Stomach (tissue), 8 donors: ENCODE measurements at regions not wholly inside any gene's neighbourhood (a gene's known extent, or its start where the extent isn't known, plus 50 kb on each side); places are given as distances from the start of the nearest gene placed in this dataset.

ENCODE experiments used
- DNase-seq, 2 donors: peaks; one replicate each; pipeline versions ENCODE4 v3.0.0 to v3.0.0-alpha.2; 2013 to 2019
- H3K27ac ChIP-seq, 5 donors: fragments of 200-600 bp in 4 of 5; sonication (generic) in 4 of 5; one replicate each; pipeline ENCODE4 v1.5.1; 2013 to 2019; ENCODE audit warnings: mild to moderate bottlenecking in 1 of 5, moderate library complexity in 1 of 5
- H3K27me3 ChIP-seq, 3 donors: fragments of 200-600 bp; sonication (generic); one replicate each; pipeline ENCODE4 v1.5.1; 2017 to 2019; ENCODE audit warnings: mixed run types in 1 of 3
- H3K36me3 ChIP-seq, 4 donors: fragments of 200-600 bp; sonication (generic); 1 replicate in 3 of 4; 2 replicates in 1 of 4; pipeline ENCODE4 v1.5.1; 2016 to 2019
- H3K4me1 ChIP-seq, 4 donors: fragments of 200-600 bp; sonication (generic); one replicate each; pipeline ENCODE4 v1.5.1; 2016 to 2019
- H3K4me3 ChIP-seq, 4 donors: fragments of 200-600 bp; sonication (generic) in 3 of 4; one replicate each; pipeline ENCODE4 v1.5.1; 2016 to 2019; ENCODE audit warnings: mild to moderate bottlenecking in 1 of 4
- H3K9me3 ChIP-seq, 4 donors: fragments of 200-600 bp; sonication (generic); one replicate each; pipeline ENCODE4 v1.5.1; 2016 to 2019
- EP300 ChIP-seq: sonication (generic); formaldehyde crosslinking; IDR thresholded peaks from one replicate; pipeline ENCODE4 v1.6.1; 2017; ENCODE audit warnings: antibody characterized with exemption
- POLR2A ChIP-seq, 4 donors: fragments of 450-650 bp; IDR thresholded peaks; one replicate each; pipeline ENCODE4 v1.6.1; 2016; ENCODE audit warnings: antibody characterized with exemption in 4 of 4, control low read depth in 2 of 4, mild to moderate bottlenecking in 1 of 4, moderate library complexity in 1 of 4
- POLR2AphosphoS5 ChIP-seq, 3 donors: sonication (generic); formaldehyde crosslinking; IDR thresholded peaks; one replicate each; pipeline ENCODE4 v1.6.1; 2016; ENCODE audit warnings: antibody characterized with exemption in 3 of 3
- WGBS, 5 donors: extraction: QIAGEN DNeasy Blood & Tissue Kit in 3 of 5; methylation state at CpG; one replicate each; pipeline versions ENCODE4 v1.1.5 to v1.1.7; 2013 to 2018; 5-methylcytosine and 5-hydroxymethylcytosine counted together
- intact Hi-C: fragments of 100-400 bp; cut with DNase I; formaldehyde crosslinking; loops from one replicate; pipeline ENCODE4 v1.15.1; 2023; ENCODE audit warnings: low total_unique reads
- TF ChIP-seq, protein P1 (sequence below), 7 experiments: fragments of 450-650 bp in 4 of 7; fragments of 200-600 bp in 3 of 7; sonication (generic) in 3 of 7; IDR thresholded peaks; one replicate each; pipeline ENCODE4 v1.5.1; 2016 to 2019; ENCODE audit warnings: antibody characterized with exemption in 7 of 7, control low read depth in 2 of 7, mild to moderate bottlenecking in 1 of 7
- donor health status: healthy with polysubstance abuse.
- donor health status: Bipolar disorder and iron deficiency.
- donor health status: healthy.

DNA sequence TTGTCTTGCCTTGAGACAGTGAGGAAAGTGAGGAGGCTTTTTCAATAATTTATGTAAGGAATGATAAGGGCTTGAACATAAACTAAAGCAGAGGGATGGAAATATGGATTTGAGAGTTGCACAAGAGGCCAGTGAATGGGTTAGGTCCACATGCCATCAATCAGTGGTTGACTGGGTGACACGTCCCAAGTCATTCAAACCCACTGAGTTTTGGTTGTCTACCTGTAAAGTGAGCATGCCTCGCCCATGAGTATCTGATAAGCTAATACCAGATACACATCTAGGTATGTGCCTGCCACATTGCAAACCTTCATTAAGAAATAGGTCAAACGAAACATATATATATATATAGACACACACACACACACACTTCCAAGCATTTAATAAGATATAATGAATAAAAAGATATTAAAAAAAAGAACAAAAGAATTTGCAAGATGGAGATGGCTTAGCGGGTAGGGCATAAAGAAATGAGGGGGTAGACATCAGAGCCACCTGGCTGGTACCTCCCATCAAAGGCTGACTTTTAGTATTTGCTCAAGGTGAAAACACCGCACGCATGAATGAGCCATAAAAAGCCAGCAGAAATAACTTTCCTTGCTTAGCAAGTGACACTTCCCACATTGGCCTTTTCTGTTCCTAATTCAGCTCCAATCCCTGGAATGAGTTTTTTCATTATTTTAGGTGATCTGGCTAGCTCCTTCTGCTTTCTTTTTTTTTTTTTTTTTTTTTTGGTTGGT lies 109.1 kb upstream of the GGTLC1 start:
- DNase-seq = no peak
- WGBS, 5 donors = 67 to 79% (median 74%) methylated on average over 6 of the region's 6 CpGs
- Histone ChIP-seq H3K4me1 (no peaks in the 10 kb centered on the region), H3K27me3 (peaks cover 0 to 8% (median 0%) of the 10 kb centered on the region in 3 donors), H3K9me3 (no peaks in the 10 kb centered on the region), H3K27ac (no peak overlapping the region), H3K4me3 (no peak overlapping the region), H3K36me3 (no peaks in the 10 kb centered on the region)
- intact Hi-C loops = no loop called here
- no peak for TF ChIP-seq POLR2AphosphoS5 (IDR thresholded peaks at IDR 0.05)
- no peak for TF ChIP-seq EP300
- no peak for TF ChIP-seq POLR2A (IDR thresholded peaks at IDR 0.05)
- TF ChIP-seq, protein P1, sequence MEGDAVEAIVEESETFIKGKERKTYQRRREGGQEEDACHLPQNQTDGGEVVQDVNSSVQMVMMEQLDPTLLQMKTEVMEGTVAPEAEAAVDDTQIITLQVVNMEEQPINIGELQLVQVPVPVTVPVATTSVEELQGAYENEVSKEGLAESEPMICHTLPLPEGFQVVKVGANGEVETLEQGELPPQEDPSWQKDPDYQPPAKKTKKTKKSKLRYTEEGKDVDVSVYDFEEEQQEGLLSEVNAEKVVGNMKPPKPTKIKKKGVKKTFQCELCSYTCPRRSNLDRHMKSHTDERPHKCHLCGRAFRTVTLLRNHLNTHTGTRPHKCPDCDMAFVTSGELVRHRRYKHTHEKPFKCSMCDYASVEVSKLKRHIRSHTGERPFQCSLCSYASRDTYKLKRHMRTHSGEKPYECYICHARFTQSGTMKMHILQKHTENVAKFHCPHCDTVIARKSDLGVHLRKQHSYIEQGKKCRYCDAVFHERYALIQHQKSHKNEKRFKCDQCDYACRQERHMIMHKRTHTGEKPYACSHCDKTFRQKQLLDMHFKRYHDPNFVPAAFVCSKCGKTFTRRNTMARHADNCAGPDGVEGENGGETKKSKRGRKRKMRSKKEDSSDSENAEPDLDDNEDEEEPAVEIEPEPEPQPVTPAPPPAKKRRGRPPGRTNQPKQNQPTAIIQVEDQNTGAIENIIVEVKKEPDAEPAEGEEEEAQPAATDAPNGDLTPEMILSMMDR (IDR thresholded peaks at IDR 0.05) = no peak

DNA sequence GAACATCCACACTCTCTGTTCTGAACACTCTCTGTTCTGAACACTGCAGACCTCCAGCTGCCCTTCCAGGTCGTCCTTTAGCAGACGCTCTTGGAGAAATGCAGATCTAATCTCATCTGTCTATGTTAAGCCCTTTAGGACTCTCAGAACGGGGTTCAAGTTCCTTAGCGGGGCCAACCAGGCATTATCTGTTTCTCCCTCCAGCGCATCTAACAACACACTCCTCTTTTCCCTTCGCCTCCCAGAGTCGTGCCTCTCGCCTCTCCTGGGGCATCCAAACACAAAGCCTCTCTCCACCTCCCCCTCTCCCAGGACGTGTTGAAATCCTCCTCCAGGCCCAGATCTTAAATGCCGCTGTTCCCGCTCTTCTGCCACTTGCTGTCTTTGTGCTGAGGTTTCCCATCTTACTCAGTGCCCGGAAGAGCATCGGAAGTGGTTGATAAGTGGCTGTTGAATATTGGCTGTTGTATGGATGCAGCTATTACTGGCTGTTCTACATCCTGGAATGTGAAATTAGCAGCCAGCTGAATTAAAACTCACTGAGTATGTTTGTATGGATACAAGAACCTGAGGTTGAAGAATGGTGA lies 108.4 kb upstream of the GGTLC1 start:
- 65 to 77% (median 76%) methylated on average over 13 of the region's 13 CpGs for WGBS, 5 donors
- TF ChIP-seq, protein P1 (IDR thresholded peaks at IDR 0.05) = no peak
- no peak for TF ChIP-seq POLR2AphosphoS5 (IDR thresholded peaks at IDR 0.05)
- TF ChIP-seq EP300 = no peak
- TF ChIP-seq POLR2A (IDR thresholded peaks at IDR 0.05) = no peak
- intact Hi-C loops = no loop called here

GRCh38 chr20:24096264-24096663 lies 107.7 kb upstream of the GGTLC1 start:
- Histone ChIP-seq H3K4me1 (no peaks in the 10 kb centered on the region), H3K4me3 (no peak overlapping the region), H3K36me3 (no peaks in the 10 kb centered on the region), H3K27ac (no peak overlapping the region), H3K9me3 (no peaks in the 10 kb centered on the region), H3K27me3 (peaks cover 0 to 8% (median 0%) of the 10 kb centered on the region in 3 donors)
- 75 to 88% (median 79%) methylated on average over 4 to 5 of the region's 5 CpGs for WGBS, 5 donors
- no peak for DNase-seq
- TF ChIP-seq POLR2A (IDR thresholded peaks at IDR 0.05) (no peak), POLR2AphosphoS5 (IDR thresholded peaks at IDR 0.05) (no peak), EP300 (no peak)
- TF ChIP-seq, protein P1 (IDR thresholded peaks at IDR 0.05) = no peak
- intact Hi-C loops = no loop called here

More for the DNA sequence above, 108.4 kb upstream of the GGTLC1 start:
- no peak overlapping the region for H3K27ac ChIP-seq
- H3K36me3 ChIP-seq = no peaks in the 10 kb centered on the region
- no peak for DNase-seq
- no peaks in the 10 kb centered on the region for H3K4me1 ChIP-seq
- H3K9me3 ChIP-seq = no peaks in the 10 kb centered on the region
- peaks cover 0 to 8% (median 0%) of the 10 kb centered on the region in 3 donors for H3K27me3 ChIP-seq
- H3K4me3 ChIP-seq = no peak overlapping the region

DNA sequence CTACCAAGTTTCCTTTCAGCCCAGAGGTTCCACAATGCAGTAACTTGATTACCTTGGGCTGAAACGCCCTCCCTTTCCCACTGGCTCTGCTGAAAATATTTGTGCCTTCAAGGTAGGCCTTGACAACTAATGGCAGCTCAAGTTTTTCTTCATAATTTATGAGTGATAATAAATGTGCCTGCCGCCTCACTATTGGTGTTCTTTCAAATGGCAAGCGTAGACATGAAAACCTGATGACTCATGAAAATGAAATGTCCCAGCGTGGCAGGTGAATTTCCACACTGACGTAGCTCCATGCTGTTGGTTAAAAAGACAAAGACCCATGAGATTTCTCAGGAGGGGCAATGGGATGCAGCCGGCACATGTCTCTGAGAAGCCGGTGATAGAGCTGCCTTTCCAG lies 107.2 kb upstream of the GGTLC1 start:
- Histone ChIP-seq H3K4me1 (no peaks in the 10 kb centered on the region), H3K9me3 (no peaks in the 10 kb centered on the region), H3K36me3 (no peaks in the 10 kb centered on the region), H3K4me3 (no peak overlapping the region), H3K27me3 (peaks cover 0 to 8% (median 0%) of the 10 kb centered on the region in 3 donors), H3K27ac (no peak overlapping the region)
- intact Hi-C loops = no loop called here
- WGBS, 5 donors = 58 to 80% (median 67%) methylated on average over 7 of the region's 7 CpGs
- TF ChIP-seq POLR2AphosphoS5 (IDR thresholded peaks at IDR 0.05) (no peak), POLR2A (IDR thresholded peaks at IDR 0.05) (no peak), EP300 (no peak)
- TF ChIP-seq, protein P1 (IDR thresholded peaks at IDR 0.05) = no peak
- DNase-seq = peak in 1 of 2 donors; percentile 36
